Brain pericyte (primary cell): ENCODE measurements at regions not wholly inside any gene's neighbourhood (a gene's known extent, or its start where the extent isn't known, plus 50 kb on each side); places are given as distances from the start of the nearest gene placed in this dataset.
"Not testable (repeated sequence)": the region's sequence is repeated elsewhere in the genome, so short reads cannot be mapped to it uniquely, and the experiment has no call there.

Experiments used
- DNase-seq: peaks from one replicate; pipeline ENCODE4 v3.0.0-alpha.2; 2012; ENCODE audit warnings: low read depth, low spot score

DNA sequence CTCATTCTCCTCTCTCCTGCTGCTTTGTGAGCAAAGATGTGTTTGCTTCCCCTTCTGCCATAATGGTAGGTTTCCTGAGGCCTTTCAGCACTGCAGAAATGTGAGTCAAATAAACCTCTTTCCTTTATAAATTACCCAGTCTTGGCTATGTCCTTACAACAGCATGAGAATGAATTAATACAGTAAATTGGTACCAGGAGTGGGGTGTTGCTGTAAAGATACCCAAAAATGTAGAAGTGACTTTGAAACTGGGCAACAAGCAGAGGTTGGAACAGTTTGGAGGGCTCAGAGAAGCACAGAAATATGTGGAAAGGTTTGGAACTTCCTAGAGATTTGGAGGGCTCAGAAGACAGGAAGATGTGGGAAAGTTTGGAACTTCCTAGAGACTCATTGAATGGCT, 388.7 kb upstream of the GHITM start:
- no peak for DNase-seq

DNA sequence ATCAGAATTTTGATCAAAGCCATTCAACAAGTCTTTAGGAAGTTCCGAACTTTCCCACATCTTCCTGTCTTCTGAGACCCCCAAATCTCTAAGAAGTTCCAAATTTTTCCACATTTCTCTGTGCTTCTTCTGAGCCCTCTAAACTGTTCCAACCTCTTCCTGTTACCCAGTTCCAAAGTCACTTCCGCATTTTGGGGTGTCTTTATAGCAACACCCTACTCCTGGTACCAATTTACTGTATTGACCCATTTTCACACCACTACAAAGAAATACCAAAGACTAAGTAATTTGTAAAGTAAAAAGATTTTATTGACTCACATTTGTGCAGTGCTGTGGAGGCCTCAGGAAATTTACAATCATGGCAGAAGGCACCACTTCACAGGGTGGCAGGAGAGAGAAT, 385.8 kb upstream of the GHITM start:
- no peak for DNase-seq

DNA sequence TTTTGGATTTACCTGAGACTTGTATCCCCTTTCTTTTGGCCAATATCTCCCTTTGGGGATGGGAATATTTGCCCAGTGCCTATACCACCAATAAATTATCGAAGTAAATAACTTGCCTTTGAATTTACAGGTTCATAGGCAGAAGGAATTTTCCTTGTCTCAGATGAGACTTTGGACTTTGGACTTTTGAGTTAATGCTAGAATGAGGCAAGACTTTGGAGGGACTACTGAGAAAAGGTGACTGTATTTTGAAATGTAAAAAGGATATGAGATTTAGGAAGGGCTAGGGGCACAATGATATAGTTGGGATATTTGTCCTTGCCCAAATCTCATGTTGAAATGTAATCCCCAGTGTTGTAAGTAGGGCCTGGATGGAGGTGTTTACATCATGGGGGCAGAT, 384.5 kb upstream of the GHITM start:
- DNase-seq: no peak

DNA sequence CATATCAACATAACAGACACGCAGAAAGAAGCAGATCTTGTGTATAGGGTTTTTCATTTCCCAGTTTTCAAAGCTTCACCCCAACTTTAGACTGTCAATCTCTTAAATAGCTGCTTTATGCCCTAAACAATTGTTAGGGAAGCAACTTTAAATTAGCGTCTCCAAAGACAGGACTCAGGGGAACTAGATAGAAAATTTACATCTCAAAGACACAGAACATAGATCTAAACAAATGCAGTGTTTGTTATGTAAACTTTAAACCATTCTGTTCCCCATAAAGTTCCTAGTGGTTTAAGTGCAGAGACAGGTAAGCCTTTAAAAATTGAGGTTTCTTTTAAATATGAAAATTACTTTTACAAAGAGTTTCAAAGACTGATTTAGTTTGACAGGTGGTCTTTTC, 379.2 kb upstream of the GHITM start:
- DNase-seq: no peak

DNA sequence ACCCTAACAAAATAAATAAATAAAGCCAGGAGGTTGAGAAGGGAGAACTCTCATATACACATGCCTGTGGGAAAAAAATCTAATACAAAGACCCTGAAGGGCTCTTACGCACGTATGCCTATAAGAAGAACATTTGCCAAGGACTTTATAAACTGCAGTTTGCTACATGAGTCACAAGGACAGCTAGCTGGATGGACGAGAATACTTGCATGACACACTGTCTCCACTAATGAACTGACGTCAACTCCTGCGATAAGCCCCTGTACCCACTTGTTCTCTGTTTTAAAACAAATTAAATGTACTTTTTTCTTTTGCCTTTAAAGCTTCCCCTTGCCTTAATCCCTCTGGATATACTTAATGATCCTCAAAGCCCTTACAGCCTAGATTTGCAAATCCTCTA, 374.6 kb upstream of the GHITM start:
- DNase-seq: no peak

DNA sequence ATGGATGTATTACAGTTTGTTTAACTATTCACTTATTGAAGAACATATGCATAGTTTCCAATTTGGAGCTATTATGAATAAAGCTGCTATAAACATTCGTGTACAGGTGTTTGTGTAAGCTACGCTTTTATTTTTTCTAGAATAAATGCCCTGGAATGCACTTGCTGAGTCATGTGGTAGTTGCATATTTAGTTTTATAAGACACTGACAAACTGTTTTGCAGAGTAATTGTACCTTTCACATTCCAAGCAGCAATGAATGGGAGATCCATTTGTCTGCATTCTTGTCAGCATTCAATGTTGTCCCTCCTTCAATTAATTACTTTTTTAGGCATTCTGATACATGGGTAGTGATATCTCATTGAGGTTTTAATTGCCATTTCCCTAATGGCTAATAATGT, 373.6 kb upstream of the GHITM start:
- DNase-seq: no peak

DNA sequence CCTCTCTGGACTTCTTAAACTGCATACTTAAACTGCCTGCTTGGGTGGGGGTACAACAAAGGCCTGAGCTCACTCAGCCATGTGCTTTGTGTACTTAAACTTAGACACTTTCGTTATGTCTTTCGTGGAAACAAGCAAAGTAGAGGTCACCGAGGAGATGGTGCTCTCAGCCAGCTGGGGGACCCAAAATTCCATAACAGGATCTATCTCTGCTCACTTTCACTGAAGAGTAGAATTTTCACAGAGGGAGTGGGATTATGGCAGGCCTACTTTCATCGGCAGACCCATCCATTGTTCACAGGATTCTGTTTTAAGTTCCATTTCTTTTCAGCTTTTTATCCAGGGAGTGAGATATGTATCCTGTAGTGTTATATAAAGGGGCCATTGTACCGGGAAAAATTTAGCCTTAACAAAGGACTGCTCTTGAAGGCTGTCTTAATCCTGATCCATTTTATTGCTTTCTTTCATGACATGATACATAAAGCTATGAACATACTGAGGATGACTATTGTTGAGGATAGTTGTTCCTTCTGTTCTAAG, 370.0 kb upstream of the GHITM start:
- no peak for DNase-seq

DNA sequence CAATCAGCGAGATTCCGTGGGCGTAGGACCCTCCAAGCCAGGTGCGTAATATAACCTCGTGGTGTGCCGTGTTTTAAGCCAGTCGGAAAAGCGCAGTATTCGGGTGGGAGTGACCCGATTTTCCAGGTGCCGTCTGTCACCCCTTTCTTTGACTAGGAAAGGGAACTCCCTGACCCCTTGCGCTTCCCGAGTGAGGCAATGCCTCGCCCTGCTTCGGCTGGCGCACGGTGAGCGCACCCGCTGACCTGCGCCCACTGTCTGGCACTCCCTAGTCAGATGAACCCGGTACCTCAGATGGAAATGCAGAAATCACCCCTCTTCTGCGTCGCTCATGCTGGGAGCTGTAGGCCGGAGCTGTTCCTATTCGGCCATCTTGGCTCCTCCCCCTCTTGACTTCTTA, 352.6 kb upstream of the GHITM start:
- not testable (repeated sequence) for DNase-seq

DNA sequence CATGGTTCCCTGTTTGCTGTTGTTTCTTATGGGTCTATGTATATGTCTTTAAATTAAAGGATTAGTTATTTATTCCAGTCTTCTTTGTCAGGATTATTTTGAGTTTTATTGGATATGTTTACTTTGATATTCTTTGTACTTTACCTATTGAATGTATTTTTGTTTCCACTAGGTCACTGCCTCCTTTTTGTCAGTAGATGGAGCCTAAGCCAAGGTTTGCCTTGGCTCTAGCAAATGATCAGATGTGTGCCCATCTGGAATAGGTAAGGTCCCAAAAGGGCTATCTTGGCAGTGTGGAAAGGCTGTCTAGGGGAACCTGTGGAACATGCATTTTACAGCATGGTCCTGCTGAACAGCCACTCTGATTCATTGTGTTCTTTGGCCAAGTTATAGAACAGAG, 337.3 kb upstream of the GHITM start:
- DNase-seq: no peak

DNA sequence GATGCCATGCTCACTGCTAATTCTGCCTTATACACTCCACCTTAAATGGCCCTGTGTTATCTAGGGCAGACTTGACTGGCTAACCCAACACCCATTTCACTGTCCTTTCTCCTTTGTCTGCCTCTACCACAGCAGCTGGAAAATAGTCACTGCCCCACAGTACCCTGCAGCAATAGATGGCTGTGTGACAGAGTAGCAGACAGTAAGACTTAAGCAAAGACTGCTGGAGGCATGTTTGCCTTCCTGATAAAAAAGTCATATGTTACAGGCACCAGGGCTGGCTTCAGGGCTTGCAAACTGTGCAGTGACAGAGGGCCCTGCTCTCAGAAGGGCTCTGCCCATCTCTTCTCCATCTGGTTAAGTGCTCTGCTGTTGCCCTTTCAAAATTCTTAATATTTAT, 332.6 kb upstream of the GHITM start:
- no peak for DNase-seq

DNA sequence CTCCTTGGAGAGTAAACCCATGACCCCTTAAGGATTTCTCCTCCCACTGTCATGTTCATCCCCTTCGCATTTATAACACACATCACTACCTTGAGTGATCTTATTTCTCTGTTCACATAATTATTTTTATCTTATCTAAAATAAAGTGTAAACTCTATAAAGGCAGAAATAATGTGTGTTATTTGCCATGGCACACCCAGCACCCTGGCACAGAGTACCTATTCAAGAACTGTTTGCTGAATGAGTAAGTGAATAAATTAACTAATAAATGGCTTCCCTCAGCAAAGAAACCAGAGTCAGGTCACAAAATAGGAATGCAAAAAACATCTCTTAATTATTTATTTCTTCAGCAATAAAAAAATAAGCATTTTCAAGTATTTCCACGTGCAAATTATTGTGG, 330.3 kb upstream of the GHITM start:
- no peak for DNase-seq

DNA sequence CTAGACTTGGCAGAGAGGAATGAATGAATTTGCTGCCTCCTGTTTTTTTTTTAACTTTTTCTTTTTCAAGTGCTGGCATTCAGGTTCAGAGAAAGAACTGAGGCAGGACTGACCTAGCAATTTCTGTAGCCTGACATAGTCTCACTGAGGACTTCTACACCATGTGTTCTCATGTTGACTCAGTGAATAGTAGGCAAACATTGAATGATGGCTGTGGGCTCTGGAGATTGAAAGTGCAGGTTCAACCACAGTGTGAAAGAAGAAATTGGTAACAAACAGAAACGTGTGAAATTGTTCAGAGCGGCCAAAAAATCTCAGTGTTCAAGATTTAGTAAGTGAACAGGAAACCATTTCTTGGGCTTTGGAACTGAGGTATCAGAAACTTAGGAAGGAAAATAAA, 322.4 kb upstream of the GHITM start:
- no peak for DNase-seq

DNA sequence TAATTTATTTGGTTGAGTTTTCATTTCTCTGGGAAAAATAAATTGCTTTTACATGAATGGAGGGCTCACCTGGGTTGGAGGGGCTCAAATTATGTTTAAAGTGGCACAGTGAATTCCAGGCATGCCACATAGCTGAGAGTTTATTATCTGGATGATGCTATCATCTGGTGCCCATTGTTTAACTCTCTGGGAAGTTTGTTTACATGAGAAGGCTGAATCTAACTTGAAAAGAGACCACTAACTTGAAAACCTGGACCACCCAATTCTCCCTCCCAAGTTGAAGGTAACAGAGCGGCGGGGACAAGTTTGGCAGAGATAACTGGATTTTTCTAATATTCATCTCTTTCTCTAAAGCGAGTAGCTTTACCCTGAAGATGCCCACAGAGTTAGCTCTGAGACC, 321.5 kb upstream of the GHITM start:
- DNase-seq: no peak

DNA sequence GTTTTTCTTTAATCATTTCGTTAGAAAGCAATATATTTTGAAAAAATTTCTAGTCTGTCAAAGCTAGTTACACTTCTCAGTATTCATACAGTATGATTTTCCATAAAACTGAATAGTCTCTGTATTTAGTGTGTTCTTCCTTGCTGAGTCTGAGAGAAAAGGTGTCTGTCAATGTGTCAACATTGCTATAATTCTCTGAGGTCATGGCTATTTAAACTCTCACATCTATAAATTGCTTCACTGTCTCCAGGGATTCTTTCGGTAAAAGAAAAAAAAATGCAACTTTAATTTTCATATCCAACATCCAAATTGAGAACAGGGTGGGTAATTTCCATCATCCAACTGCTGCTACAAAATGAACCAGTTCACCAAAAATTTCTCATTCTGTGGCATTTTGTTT, 319.7 kb upstream of the GHITM start:
- no peak for DNase-seq

DNA sequence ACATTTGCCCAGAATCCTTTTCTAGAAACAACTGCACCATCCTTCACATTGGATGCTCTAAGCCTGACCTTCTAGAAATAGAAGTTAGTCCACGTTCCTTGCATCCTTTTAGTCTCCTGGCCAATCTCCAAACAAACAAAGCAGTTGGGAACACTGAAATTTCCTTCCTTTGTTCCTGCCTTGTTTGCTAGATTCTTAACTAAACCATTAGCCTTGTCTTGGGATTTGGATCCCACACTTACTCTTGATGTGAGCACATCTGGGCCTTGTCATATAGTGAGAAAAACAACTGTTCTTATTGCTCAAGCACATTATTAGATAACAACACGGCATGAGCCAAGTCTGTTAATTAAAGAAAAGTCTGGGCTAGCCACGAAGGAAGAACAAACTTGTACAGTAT, 319.3 kb upstream of the GHITM start:
- no peak for DNase-seq

DNA sequence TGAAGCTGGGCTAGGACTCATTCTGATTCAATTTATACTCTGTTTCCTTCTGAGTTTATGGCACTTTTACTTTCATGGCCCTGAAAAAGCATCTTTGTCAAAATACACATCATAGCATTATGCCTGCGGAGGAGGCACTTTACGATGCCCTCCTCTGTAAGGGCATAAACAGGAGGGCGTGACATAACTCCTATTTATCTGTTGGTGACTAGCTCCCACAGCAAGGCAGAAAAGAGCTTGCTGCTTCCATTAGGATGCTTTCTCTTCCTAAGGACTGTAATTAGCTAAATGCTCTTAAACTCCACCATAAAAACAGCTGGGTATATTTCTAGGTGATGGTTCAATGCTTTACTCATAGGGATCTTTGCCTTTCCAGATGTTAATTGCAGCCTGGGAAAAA, 315.2 kb upstream of the GHITM start:
- no peak for DNase-seq

DNA sequence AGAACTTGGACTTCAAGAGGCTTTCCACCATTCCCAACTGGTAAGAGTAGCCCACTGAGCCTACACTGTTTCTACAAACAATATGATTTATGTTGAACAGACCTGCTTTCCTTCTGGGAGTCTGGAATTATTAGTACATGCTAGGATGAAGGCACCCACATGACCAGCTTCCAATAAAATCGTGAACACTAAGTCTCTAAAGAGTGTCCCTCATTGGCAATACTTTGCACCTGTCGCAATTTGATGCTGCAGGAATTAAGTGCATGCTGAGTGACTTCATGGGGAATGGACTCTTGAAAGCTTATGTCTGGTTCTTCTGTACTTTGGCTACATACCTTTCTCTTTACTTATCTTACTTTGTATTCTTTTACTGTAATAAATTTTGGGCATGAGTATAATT, 305.2 kb upstream of the GHITM start:
- no peak for DNase-seq

DNA sequence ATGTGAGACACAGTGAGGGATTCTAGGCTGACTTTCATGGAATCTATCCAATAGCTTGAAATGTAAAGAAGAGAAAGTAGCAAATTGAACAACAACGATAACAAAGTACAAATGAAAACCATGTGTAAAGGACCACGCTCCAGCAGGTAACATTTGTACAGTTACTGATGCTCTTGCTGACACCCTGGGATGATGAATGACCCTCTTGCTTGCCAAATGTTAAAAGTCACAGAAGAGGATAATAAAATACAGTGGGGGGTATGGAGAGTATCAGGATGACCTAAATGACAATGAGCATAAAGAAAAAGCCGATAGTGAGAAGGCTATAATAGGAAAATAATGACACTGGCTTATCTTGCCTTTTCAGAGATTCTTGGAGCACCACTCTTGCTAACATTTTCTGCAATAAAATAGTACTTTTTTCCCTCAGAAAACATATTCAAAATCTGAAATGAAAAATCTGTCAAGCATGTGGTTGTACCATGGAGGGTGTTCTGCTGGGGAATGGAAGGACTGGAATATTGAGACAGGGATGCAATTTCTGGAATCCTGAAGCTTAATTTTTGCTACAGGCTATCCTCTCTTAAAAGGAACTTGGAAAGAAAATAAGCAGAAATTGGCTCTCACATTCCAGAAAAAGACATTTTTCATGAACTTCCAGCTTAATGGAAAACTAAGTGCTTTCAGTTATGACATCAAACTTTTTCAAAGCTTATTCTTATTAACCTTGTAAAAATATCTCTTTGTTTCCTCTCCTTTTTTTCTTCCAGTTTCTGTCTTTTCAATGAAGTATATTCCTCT, 303.2 kb upstream of the GHITM start:
- DNase-seq: no peak

DNA sequence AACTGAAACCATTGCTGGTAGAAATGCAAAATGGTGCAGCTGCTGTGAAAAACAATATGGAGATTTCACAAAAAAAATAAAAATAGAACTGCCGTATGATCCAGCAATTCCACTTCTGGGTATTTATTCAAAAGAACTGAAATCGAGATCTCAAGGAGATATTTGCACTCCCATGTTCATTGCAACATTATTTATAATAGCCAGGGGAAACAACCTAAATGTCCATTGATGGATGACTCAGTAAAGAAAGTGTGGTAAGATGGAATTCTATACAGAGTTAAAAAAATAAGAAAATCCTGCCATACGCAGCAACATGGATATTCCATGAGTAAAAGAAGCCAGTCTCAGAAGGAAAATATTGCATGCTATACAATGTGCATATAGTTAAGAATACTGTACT, 290.6 kb upstream of the GHITM start:
- DNase-seq: no peak

DNA sequence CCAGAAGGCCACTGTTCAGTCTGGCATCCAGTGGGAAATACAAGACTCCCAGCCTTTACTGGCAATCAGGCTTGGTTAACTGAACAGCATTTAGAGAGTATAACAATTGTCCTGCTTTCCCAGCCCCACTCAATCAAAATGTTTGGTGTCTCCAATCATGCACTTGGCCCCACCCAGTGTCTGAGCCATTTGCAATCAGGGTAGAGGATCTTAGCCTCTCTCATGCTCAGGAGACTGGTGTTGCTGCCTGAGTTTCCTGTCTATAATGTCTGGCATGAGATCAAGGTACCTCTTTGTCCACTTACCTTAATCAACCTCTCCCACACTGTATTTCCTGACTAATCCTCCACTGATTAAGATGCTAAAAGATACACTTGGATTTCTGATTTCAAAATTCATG, 290.2 kb upstream of the GHITM start:
- no peak for DNase-seq

DNA sequence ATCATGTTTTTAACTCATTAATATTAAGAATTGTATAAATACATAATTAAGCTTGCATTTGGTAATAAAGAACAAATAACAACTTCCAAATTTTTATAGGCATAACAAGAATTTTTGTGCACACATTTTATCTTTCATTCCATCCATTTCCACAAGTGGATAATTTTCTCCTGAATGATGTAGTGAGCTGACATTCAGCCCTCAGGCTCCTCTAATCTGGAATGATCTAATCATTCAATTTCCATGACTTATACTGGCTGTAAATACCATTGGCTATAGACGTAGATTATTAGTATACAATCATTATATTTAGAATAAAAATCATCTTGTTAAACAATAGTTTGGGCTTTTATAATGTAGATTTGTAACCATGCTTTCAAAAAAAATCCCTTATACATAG, 287.2 kb upstream of the GHITM start:
- no peak for DNase-seq

DNA sequence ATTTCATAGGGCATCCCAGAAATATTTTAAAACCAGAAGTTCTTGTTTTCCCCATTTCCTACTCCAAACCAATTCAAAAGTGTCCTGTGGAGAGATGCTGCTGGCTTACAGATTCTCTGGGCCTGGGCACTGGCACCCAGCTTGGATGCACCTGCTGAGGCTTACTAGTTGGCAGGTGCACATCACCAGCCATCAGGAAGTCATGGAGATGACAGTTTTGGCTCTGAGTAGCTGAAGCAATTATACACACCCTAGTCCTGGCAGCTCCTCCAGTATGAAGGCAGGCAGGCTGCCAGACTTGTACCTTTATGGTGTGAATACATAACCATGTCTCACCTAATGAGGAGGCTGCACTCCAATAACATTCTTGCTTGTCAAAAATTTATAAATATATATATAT, 276.6 kb upstream of the GHITM start:
- no peak for DNase-seq

DNA sequence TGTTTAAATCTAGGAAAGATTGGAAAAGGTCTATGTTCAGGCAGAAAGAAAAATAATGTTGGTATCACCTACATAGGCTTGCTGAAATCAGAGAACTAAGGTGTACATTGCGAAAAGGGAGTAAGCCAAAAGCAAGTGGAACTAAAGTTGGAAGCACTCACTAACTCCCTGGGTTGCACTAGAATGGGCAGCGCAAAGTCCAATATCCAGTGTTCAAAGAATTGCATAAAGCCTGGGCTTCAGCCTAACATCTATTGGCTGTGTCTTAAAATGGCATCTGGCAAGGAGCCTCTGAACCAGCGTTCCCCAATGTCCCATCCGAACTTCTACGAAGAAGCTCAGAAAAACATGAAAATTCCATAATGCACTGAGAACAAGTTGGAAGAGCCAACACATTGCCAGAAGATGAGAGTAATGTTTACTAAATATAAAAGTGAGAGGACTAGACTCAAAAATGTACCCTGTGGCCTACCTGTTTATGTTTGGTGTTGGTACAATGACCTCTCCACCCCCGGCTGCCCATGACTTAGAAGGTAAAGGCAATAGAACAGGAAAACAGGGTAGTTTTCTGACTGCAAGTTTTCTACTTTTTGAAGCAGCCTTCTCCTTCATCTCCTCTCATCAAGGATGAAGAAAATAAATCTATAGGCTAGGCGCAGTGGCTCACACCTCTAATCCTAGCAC, 275.9 kb upstream of the GHITM start:
- no peak for DNase-seq
